H7 (cell line): ENCODE measurements at regions not wholly inside any gene's neighbourhood (a gene's known extent, or its start where the extent isn't known, plus 50 kb on each side); places are given as distances from the start of the nearest gene placed in this dataset.

Experiments used
- DNase-seq: peaks from one replicate; pipeline ENCODE4 v3.0.0; 2012
- H3K27me3 ChIP-seq: 2 replicates; pipeline ENCODE4 v1.6.0; 2011; ENCODE audit warnings: mild to moderate bottlenecking, low read length; ENCODE audit not compliant: control insufficient read depth, insufficient read depth
- H3K36me3 ChIP-seq: replicated peaks from 2 replicates; pipeline ENCODE4 v1.5.1; 2011; ENCODE audit warnings: low read length; ENCODE audit not compliant: control insufficient read depth, insufficient read depth
- H3K4me3 ChIP-seq: 2 replicates; pipeline ENCODE4 v1.5.1; 2011; ENCODE audit warnings: low read depth, mild to moderate bottlenecking, control low read depth, low read length, moderate library complexity; ENCODE audit not compliant: insufficient read depth

DNA sequence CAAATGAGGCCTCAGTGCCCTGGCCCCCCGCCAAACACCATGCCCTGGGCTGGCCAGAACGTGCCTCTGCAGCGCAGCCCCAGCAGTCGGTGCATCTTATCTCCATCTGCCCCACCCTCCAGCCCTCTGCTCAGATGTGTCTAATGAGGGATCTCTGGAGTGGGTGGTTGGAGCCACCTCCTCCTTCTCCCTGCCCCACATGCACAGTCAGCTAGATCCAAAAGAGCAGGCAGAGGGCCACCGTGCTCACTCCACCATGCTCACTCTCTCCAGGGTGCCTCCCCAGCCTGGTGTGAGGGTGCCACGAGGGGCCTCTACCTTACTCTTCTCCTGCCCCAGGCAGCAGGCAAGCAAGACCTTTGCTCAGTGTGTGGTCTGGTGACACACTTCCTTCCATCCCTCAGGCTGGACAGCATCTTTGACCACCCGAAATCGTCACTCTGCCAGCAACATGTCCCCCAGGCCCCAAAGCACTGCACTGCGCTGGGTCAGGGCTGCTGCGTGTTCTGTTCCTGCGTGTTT lies 266.1 kb upstream of the HDAC4 start:
- DNase-seq: no peak
- no peaks in the 10 kb centered on the region for H3K27me3 ChIP-seq
- no peaks in the 10 kb centered on the region for H3K36me3 ChIP-seq
- no peak overlapping the region for H3K4me3 ChIP-seq

DNA sequence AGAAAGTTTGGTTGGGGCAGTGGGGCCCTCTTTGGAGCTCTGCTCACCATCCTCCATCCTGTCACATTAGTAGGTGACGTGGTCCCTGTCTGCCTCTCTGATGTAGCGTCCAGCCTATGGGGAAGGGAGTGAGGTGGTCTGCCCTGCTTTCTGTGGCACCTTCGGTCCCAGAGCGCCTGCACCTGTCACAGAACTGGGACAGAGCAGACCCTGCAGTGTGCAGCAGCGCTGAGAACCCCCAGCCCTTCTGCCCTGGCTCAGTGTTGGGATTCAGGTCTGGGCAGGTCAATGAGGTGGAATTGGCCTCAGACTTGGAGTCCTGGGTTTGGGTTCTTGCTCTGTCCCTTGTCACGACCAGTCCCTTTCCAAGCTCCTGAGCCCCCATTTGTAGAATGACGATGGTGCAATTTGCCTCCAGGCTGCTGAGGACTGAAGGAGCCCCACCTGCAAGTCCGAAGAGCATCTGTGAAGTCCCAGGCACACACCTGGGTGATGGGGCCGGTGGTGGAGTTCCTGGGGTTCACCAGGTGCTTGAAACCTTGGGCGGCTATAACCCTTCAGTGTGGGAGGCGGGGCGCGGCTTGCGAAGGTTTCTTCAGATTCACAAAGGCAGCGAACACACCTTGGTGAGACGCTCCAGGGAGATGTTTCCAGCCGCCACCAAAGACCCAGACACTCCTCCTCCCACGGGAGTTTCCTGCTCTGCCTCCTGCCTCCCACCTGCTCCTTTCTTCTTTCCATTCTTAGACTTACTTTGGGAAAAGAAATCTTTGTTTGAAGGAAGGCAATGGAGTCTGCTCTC lies 265.4 kb upstream of the HDAC4 start:
- H3K36me3 ChIP-seq: no peaks in the 10 kb centered on the region
- no peak overlapping the region for H3K4me3 ChIP-seq
- DNase-seq: no peak
- no peaks in the 10 kb centered on the region for H3K27me3 ChIP-seq

DNA sequence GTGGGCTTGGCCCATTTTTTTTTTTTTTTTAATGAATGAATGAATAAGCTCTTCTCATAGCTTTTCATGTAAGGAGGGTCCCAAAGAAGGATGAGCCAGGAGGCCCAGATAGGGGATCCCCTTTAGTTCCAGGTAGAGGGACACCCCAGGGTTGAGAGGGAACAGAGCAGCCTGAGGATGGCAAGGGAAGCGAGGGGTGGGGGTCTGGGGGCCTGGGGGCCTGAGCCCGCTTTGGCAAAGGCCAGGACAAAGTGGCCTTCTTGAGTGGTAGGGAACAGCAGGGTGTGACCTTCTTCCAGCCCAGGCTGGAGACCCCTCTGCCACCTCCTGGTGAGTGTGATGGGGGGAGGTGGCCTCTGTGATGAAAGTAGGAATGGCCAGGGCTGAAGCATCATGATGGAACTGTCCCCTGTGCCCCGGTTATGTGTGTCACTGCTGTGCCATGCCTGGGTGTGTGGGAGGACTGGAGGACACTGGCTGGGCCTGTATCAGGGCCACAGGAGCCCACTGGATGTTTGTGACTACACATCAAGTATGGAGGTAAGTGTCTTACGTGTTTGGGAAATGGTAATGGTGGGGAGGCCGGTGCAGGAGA lies 263.5 kb upstream of the HDAC4 start:
- DNase-seq: no peak
- Histone ChIP-seq H3K4me3 (no peak overlapping the region), H3K27me3 (no peaks in the 10 kb centered on the region), H3K36me3 (no peaks in the 10 kb centered on the region)

DNA sequence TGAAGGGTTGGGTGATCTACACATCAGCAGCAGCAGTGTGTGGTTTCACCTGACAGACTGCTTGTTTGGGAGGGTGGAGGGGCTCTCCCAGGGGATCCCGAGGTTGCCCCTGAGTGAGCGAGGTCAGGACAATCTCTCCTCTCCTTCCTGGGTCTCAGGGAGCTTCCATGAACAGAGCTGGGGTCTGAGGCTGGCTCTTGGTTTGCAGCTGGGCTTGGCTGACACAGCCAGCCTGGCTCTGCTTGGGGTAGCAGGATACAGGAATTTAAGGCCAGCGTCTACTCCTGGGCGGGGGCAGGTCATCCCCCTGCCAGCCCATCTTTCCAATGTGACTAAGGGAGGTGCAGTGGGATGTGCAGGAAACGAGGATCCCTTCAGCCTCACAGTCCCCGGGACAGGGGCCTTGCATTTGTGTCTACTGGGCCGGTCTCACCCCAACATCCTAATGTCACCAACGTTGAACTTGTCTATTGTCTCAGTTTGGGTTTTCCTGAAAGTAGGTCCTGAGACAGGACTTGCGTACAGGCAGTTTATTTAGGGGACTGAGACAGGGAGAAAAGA lies 262.6 kb upstream of the HDAC4 start:
- no peaks in the 10 kb centered on the region for H3K27me3 ChIP-seq
- no peaks in the 10 kb centered on the region for H3K36me3 ChIP-seq
- no peak overlapping the region for H3K4me3 ChIP-seq
- no peak for DNase-seq

GRCh38 chr2:239662413-239663120 lies 261.7 kb upstream of the HDAC4 start:
- no peaks in the 10 kb centered on the region for H3K27me3 ChIP-seq
- no peak for DNase-seq
- no peak overlapping the region for H3K4me3 ChIP-seq

GRCh38 chr2:239661334-239662312 lies 260.8 kb upstream of the HDAC4 start:
- no peaks in the 10 kb centered on the region for H3K36me3 ChIP-seq
- no peak overlapping the region for H3K4me3 ChIP-seq
- no peak for DNase-seq
- no peaks in the 10 kb centered on the region for H3K27me3 ChIP-seq

More at GRCh38 chr2:239662413-239663120, 261.7 kb upstream of the HDAC4 start:
- no peaks in the 10 kb centered on the region for H3K36me3 ChIP-seq

DNA sequence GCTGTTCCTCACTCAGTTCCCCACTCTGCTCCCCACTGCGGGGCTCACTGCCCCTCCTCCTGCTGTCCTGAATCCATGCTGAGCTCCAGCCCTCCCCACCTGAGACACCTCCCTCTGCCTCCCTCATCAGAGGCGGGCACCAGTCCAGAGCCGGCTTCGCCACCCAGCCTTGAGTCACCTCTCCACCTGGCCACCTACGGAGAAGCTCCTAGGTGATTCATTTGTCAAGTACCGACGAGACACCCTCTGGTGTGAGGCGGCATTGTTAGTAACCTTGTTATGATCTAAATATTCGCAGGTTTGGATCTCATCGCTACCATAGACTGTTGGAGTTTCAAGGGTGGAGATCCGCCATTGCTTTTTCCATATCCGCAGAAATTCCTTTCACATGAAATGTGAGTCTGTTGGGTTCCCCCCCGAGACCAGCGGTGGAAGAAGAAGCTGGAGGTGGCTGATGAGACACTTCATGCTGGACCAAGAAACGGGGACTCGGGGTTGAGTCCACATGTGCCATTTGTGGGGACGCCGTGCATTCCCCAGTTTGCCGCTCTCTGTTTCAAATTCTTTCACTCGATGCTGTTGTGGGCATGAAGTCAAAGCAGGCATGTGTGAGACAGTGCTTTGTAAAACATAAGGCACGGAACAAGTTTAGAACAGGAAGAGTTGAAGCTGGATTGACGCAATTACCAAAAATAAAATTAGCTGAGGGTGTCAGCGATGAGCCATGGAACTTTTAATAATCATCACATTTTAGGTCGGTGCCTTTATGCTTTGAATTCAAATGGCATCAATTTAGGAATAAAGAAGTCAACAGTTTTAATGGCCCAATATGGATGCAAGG lies 259.8 kb upstream of the HDAC4 start:
- Histone ChIP-seq H3K27me3 (no peaks in the 10 kb centered on the region), H3K4me3 (no peak overlapping the region), H3K36me3 (no peaks in the 10 kb centered on the region)
- no peak for DNase-seq

DNA sequence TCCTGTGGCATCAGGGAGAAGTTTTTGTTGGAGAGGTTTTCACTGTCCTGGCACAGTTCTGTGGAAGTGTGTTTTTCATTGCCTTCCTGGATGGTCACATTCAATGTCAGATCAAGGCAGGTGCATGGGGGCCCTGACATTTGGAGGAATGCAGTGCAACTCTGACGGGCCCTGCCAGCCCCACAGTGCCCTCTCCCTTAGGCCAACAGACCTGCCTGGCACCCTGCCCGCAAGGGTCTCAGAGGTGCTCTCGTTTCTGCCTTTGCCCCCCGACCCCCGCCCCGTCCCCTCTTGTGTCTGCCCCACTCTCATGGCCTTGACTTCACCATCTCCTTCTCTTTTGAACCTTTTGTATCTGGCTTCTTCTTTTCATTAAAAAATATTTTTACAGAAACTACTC lies 257.2 kb upstream of the HDAC4 start:
- no peak for DNase-seq
- Histone ChIP-seq H3K4me3 (no peak overlapping the region), H3K36me3 (no peaks in the 10 kb centered on the region), H3K27me3 (no peaks in the 10 kb centered on the region)

DNA sequence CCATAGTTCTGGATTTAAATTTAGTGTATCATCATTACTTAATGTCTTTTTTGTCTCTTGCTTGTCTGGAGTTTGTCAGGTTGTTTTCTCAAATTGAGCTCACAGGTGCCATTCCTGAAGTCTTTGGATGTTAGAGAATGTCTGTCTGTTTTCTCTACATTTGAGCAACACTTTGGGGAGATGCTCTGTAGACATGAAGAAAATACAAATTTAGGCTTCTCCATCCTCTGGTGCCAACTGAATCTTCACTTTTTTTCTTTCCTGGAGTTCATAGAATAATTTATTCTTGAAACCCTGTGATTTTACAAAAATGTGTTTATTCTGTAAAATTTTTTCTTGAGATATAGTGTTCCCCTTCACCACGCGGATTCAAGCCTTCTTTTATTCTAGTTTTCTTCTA lies 256.4 kb upstream of the HDAC4 start:
- Histone ChIP-seq H3K4me3 (no peak overlapping the region), H3K36me3 (no peaks in the 10 kb centered on the region), H3K27me3 (no peaks in the 10 kb centered on the region)
- no peak for DNase-seq

- H3K36me3 ChIP-seq: no peaks in the 10 kb centered on the region
- H3K27me3 ChIP-seq: no peaks in the 10 kb centered on the region
- no peak for DNase-seq
- no peak overlapping the region for H3K4me3 ChIP-seq
Measured at GRCh38 chr2:239654266-239654665, 253.4 kb upstream of the HDAC4 start.

GRCh38 chr2:239651859-239652258 lies 251.0 kb upstream of the HDAC4 start:
- Histone ChIP-seq H3K27me3 (no peaks in the 10 kb centered on the region), H3K36me3 (no peaks in the 10 kb centered on the region), H3K4me3 (no peak overlapping the region)
- no peak for DNase-seq

DNA sequence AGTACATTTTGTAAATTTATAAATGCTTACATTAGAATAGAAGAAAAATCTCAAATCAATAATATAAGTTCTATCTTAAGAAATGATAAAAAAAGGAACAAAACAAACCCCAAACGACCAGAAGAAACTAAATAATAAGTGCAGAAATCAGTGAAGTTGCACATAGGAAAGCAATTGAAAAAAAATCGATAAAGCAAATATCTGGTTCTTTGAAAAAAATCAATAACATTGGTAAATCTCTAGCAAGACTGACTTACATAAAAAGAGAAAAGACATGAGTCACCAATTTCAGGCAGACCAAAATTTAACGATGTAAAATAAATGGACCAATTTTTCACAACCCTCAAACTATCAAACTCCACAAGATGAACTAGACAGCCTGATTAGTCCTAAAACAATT lies 249.9 kb upstream of the HDAC4 start:
- Histone ChIP-seq H3K4me3 (no peak overlapping the region), H3K36me3 (no peaks in the 10 kb centered on the region), H3K27me3 (no peaks in the 10 kb centered on the region)
- no peak for DNase-seq

- H3K27me3 ChIP-seq: no peaks in the 10 kb centered on the region
- H3K36me3 ChIP-seq: no peaks in the 10 kb centered on the region
- no peak for DNase-seq
- H3K4me3 ChIP-seq: no peak overlapping the region
Measured at GRCh38 chr2:239649309-239649708, 248.5 kb upstream of the HDAC4 start.
